GM12891 (cell line): ENCODE measurements at regions not wholly inside any gene's neighbourhood (a gene's known extent, or its start where the extent isn't known, plus 50 kb on each side); places are given as distances from the start of the nearest gene placed in this dataset.

Experiments used
- PAX5 ChIP-seq: IDR thresholded peaks from 2 replicates; pipeline ENCODE4 v1.6.1; 2011; ENCODE audit warnings: low read length, moderate library complexity, mild to moderate bottlenecking; ENCODE audit not compliant: insufficient read depth, severe bottlenecking
- POLR2A ChIP-seq: IDR thresholded peaks from 2 replicates; pipeline ENCODE4 v1.6.1; 2011; ENCODE audit warnings: low read depth, low read length, control low read depth
- POLR2AphosphoS5 ChIP-seq: IDR thresholded peaks from 2 replicates; pipeline ENCODE4 v1.6.1; 2011; ENCODE audit warnings: low read depth, low read length, control low read depth
- SPI1 ChIP-seq: IDR thresholded peaks from 2 replicates; pipeline ENCODE4 v1.6.1; 2011; ENCODE audit warnings: low read depth, low read length, control low read depth
- TAF1 ChIP-seq: IDR thresholded peaks from 2 replicates; pipeline ENCODE4 v1.6.1; 2011; ENCODE audit warnings: low read depth, low read length, control low read depth

GRCh38 chr12:113565368-113565767, 93.7 kb upstream of the LHX5 start:
- no peak for TF ChIP-seq POLR2AphosphoS5
- TF ChIP-seq POLR2A = no peak
- no peak for TF ChIP-seq TAF1
- TF ChIP-seq SPI1 = no peak
- no peak for TF ChIP-seq PAX5
